ENCODE measurements at regions not wholly inside any gene's neighbourhood (a gene's known extent, or its start where the extent isn't known, plus 50 kb on each side); places are given as distances from the start of the nearest gene placed in this dataset.
"Not testable (repeated sequence)": the region's sequence is repeated elsewhere in the genome, so short reads cannot be mapped to it uniquely, and the experiment has no call there.

DNA sequence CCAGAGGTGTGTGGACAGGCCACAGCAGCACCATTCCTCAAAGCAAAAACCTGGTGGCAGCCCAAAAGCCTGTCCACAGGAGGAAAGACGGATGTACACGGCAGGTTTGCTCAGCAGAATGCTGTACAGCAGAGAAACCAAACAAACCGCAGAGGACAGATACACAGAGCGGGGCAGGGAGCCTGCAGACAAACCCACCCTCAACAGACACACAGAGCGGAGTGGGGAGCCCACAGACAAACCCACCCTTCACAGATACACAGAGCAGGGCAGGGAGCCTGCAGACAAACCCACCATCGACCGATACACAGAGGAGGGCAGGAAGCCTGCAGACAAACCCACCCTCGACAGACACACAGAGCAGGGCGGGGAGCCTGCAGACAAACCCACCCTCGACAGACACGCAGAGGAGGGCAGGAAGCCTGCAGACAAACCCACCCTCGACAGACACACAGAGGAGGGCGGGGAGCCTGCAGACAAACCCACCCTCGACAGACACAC is 53.0 kb upstream of the METRNL start:
- CTCF ChIA-PET, result no interaction called here

DNA sequence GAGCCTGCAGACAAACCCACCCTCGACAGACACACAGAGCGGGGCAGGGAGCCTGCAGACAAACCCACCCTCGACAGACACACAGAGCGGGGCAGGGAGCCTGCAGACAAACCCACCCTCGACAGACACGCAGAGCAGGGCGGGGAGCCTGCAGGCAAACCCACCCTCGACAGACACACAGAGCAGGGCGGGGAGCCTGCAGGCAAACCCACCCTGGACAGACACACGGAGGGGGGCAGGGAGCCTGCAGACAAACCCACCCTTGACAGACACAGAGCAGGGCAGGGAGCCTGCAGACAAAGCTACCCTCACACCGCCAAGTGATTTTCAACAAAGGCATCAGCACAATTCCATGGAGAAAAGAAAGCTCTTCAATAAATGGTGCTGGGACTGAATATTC is 52.5 kb upstream of the METRNL start:
- H3K36me3 ChIP-seq (ENCODE audit: insufficient read depth, low read length, poor library complexity, severe bottlenecking); H3K9me3 ChIP-seq (ENCODE audit: low read depth, low read length, poor library complexity, severe bottlenecking); intact Hi-C loops (cut with micrococcal nuclease; ENCODE audit: unreplicated experiment); CTCF ChIA-PET; H3K27me3 ChIP-seq (replicated peaks; ENCODE audit: insufficient read depth, low read depth, low read length, poor library complexity); DNase-seq (ENCODE audit: low spot score); H3K27ac ChIP-seq (ENCODE audit: low read depth, low read length, poor library complexity, severe bottlenecking); BruUV-seq (replicated peaks); H3K4me3 ChIP-seq (ENCODE audit: low read depth, low read length, poor library complexity, severe bottlenecking); H3K4me1 ChIP-seq (ENCODE audit: insufficient read depth, low read length, poor library complexity, severe bottlenecking); POLR2A ChIA-PET (ENCODE audit: low non-redundant PET): not testable (repeated sequence)

More for the DNA sequence above, 53.0 kb upstream of the METRNL start:
- no TSS peak for BruUV-seq (replicated peaks)
- Histone ChIP-seq H3K9me3 (ENCODE audit: low read depth, low read length, poor library complexity, severe bottlenecking) (no peaks in the 10 kb centered on the region), H3K4me3 (ENCODE audit: low read depth, low read length, poor library complexity, severe bottlenecking) (no peak overlapping the region), H3K4me1 (ENCODE audit: insufficient read depth, low read length, poor library complexity, severe bottlenecking) (no peaks in the 10 kb centered on the region), H3K27ac (ENCODE audit: low read depth, low read length, poor library complexity, severe bottlenecking) (no peak overlapping the region), H3K27me3 (replicated peaks; ENCODE audit: insufficient read depth, low read depth, low read length, poor library complexity) (no peaks in the 10 kb centered on the region), H3K36me3 (ENCODE audit: insufficient read depth, low read length, poor library complexity, severe bottlenecking) (no peaks in the 10 kb centered on the region)
- TF ChIP-seq, protein P1, sequence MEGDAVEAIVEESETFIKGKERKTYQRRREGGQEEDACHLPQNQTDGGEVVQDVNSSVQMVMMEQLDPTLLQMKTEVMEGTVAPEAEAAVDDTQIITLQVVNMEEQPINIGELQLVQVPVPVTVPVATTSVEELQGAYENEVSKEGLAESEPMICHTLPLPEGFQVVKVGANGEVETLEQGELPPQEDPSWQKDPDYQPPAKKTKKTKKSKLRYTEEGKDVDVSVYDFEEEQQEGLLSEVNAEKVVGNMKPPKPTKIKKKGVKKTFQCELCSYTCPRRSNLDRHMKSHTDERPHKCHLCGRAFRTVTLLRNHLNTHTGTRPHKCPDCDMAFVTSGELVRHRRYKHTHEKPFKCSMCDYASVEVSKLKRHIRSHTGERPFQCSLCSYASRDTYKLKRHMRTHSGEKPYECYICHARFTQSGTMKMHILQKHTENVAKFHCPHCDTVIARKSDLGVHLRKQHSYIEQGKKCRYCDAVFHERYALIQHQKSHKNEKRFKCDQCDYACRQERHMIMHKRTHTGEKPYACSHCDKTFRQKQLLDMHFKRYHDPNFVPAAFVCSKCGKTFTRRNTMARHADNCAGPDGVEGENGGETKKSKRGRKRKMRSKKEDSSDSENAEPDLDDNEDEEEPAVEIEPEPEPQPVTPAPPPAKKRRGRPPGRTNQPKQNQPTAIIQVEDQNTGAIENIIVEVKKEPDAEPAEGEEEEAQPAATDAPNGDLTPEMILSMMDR (conservative IDR thresholded peaks at IDR 0.05; ENCODE audit: low read depth, low read length), result no peak
- no peak for TF ChIP-seq EZH2 (IDR thresholded peaks at IDR 0.05; ENCODE audit: borderline replicate concordance, low read depth, low read length, poor library complexity, severe bottlenecking)
- intact Hi-C loops (cut with micrococcal nuclease; ENCODE audit: unreplicated experiment), result no loop called here
- no peak for DNase-seq (ENCODE audit: low spot score)
- POLR2A ChIA-PET (ENCODE audit: low non-redundant PET), result no interaction called here

DNA sequence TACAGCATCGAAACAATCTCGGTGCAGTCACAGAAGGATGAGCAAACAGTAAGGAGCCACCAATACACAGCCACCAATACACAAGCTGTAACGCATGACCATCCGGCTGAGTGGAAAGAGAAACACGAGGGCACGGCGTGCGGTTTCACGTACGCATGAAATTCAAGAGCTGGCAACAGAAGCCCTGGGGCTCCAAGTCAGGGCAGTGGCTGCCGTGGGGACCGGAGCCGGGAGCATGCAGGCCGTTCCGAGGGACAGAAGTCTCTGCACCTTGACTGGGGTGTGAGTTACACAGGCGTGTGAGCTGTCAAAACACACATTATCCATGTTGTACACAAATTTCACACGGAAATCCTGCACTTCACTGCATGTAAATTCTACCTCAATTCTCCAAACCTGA is 50.6 kb upstream of the METRNL start:
- TF ChIP-seq EZH2 (IDR thresholded peaks at IDR 0.05; ENCODE audit: borderline replicate concordance, low read depth, low read length, poor library complexity, severe bottlenecking), result no peak
- TF ChIP-seq, protein P1 (conservative IDR thresholded peaks at IDR 0.05; ENCODE audit: low read depth, low read length), result no peak
- Histone ChIP-seq H3K36me3 (ENCODE audit: insufficient read depth, low read length, poor library complexity, severe bottlenecking) (no peaks in the 10 kb centered on the region), H3K27ac (ENCODE audit: low read depth, low read length, poor library complexity, severe bottlenecking) (no peak overlapping the region), H3K4me1 (ENCODE audit: insufficient read depth, low read length, poor library complexity, severe bottlenecking) (no peaks in the 10 kb centered on the region), H3K4me3 (ENCODE audit: low read depth, low read length, poor library complexity, severe bottlenecking) (no peak overlapping the region), H3K27me3 (replicated peaks; ENCODE audit: insufficient read depth, low read depth, low read length, poor library complexity) (no peaks in the 10 kb centered on the region), H3K9me3 (ENCODE audit: low read depth, low read length, poor library complexity, severe bottlenecking) (no peaks in the 10 kb centered on the region)
- ChIA-PET CTCF (no interaction called here), POLR2A (ENCODE audit: low non-redundant PET) (no interaction called here)
- no peak for DNase-seq (ENCODE audit: low spot score)
- BruUV-seq (replicated peaks), result no TSS peak
- intact Hi-C loops (cut with micrococcal nuclease; ENCODE audit: unreplicated experiment), result no loop called here

DNA sequence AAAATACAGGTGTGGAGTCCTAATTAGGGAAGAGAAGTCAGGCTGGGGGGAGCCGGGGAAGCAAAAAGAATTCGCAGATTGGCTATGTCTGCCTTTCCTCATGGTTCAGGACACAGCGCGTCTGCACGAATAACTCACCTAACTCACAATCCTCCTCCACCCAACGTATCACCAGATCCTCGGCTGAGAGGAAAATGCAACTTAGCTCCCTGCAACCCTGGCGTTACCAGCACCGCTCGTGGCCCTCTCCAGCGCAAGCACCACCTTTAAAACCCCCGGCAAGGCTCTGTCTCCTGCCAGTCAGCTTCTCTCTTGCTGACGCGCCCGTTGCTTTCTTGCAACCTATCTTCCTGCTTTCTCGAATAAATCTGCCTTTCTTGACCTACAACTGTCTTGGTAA is 49.8 kb upstream of the METRNL start:
- H3K27ac ChIP-seq (ENCODE audit: low read depth, low read length, poor library complexity, severe bottlenecking), result no peak overlapping the region
- H3K4me3 ChIP-seq (ENCODE audit: low read depth, low read length, poor library complexity, severe bottlenecking), result no peak overlapping the region
- BruUV-seq (replicated peaks), result no TSS peak
- ChIA-PET CTCF (no interaction called here), POLR2A (ENCODE audit: low non-redundant PET) (no interaction called here)
- H3K36me3 ChIP-seq (ENCODE audit: insufficient read depth, low read length, poor library complexity, severe bottlenecking), result no peaks in the 10 kb centered on the region
- no peaks in the 10 kb centered on the region for H3K4me1 ChIP-seq (ENCODE audit: insufficient read depth, low read length, poor library complexity, severe bottlenecking)
- intact Hi-C loops (cut with micrococcal nuclease; ENCODE audit: unreplicated experiment), result no loop called here
- no peaks in the 10 kb centered on the region for H3K9me3 ChIP-seq (ENCODE audit: low read depth, low read length, poor library complexity, severe bottlenecking)
- H3K27me3 ChIP-seq (replicated peaks; ENCODE audit: insufficient read depth, low read depth, low read length, poor library complexity), result no peaks in the 10 kb centered on the region
- no peak for DNase-seq (ENCODE audit: low spot score)
- no peak for TF ChIP-seq EZH2 (IDR thresholded peaks at IDR 0.05; ENCODE audit: borderline replicate concordance, low read depth, low read length, poor library complexity, severe bottlenecking)
- TF ChIP-seq, protein P1 (conservative IDR thresholded peaks at IDR 0.05; ENCODE audit: low read depth, low read length), result no peak

Measured in A673 (cell line).